Dermis blood vessel endothelial cell (primary cell): ENCODE measurements at regions not wholly inside any gene's neighbourhood (a gene's known extent, or its start where the extent isn't known, plus 50 kb on each side); places are given as distances from the start of the nearest gene placed in this dataset.

ENCODE experiments used
- DNase-seq: peaks from one replicate; pipeline ENCODE4 v3.0.0; 2010

GRCh38 chr1:175823406-175823805, 80.0 kb upstream of the TNR start:
- DNase-seq, result no peak

- DNase-seq, result no peak
Measured at GRCh38 chr1:175822580-175822979, 79.2 kb upstream of the TNR start.

GRCh38 chr1:175820456-175821025, 77.1 kb upstream of the TNR start:
- no peak for DNase-seq

- no peak for DNase-seq
Measured at GRCh38 chr1:175818929-175819328, 75.5 kb upstream of the TNR start.

DNA sequence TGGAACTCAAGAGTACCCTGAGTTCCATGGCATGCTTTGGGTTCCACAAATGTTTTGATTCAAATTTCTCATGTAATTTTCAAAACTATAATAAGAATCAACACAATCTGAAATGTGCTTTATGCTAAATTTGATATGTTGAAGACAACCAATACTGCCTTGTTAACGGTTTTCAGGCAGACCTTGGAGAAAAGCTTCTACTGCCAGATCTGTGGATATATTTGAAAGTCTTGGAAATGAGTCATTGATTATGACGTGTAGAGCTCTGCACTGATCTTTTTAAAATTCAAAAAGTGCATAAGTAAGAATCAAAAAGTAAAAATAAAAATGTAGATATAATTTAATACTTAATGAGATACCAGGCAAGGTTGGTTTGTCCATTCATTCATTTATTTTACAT, 74.0 kb upstream of the TNR start:
- DNase-seq, result no peak

DNA sequence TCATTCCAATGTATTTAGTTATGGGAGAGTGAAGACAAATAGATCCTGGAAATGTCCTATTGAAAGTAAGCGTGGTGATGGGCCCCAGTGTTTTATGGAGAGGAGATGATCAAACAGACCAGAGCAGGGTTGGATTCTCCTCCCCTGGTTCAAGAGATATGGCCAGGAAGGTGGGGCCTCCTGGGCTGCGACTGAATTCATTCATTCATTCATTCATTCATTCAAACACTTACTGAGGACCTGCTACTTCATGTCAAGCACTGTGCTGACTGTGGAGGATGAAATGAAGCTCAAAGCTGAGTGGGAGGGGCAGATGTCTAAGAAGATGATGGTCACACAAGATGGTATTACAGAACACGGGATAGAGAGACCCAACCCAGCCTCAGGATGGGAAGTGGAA, 71.5 kb upstream of the TNR start:
- no peak for DNase-seq

DNA sequence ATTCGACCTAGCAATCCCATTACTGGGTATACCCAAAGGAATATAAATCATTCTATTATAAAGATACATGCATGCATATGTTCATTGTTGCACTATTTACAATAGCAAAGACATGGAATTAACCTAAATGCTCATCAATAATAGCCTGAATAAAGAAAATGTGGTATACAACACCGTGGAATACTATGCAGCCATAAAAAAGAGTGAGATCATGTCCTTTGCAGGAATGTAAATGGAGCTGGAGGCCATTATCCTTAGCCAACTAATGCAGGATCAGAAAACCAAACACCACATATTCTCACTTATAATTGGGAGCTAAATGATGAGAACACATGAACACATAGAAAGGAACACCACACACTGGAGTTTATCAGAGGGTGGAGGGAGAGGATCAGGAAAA, 69.5 kb upstream of the TNR start:
- no peak for DNase-seq

DNA sequence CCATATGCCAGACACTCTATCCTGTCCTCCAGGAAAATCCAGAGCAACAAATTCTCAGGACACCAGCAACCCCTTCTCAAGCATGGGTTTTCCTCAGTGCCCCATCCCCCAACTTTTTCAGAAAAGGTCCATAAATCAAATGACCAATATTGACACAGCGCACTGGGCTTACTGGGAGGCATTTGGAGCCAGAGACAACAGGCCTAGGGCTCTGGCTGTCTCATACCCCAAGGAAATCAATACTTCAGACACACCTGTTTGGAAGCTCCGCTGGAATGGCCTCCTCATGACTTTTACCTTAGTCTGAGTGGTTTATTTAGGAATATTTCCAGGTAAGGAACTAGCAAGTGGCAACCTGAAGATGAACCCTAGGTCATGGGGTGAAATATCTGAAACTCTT, 66.9 kb upstream of the TNR start:
- DNase-seq, result no peak

DNA sequence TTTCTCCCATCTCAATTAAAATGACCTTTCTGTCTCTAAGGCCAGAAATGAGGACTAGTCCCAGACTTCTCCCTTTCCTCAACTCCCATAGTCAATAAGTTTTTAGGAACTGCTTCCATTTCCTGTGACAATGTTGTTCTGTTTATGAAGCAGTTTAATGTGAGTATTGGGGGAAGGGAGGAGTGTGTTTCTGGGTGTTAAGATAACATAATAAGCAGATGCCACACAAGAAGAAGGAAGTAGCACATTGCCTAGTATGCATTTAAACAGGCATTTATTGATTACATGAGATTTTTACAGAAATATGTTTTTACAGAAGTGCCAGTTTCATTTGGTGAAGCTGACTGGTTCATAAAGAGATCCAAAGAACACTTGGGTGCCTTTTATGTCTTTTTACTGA, 65.6 kb upstream of the TNR start:
- no peak for DNase-seq

DNA sequence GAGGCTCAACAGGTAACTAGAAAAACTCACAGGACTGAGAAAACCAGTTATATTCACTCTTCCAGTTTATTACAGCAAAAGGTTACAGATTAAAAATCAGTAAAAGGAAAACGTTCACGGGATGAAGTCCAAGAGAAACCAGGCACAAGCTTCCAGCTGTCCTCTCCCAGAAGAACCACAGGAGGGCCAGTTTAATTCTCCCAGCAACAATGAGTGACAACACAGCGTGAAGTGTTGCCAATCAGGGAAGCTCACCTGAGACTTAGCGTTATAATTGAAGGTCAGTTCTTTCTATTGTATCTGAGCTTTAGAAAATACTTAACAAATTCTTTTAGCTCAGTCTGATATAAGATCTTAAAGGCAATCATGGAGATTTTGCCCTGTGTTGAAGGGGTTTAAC, 65.2 kb upstream of the TNR start:
- no peak for DNase-seq

DNA sequence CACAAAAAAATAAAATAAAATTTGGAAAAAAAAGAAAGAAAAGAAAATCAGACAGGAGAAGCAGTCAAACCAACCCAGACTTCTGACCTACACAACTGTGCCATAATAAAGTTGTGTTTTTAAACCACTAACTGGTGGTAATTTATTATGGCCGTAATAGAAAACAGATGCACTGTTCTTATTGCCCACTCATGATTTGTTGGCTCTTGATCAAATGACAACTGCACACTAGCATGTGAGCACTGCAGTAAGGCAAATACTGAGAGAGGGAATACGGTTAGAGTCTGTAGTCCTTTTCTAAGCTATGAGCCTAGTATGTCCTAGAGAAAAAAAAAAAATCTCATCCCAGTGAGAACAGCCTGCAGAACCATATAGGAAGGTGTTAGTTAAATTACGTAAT, 61.2 kb upstream of the TNR start:
- DNase-seq, result no peak

DNA sequence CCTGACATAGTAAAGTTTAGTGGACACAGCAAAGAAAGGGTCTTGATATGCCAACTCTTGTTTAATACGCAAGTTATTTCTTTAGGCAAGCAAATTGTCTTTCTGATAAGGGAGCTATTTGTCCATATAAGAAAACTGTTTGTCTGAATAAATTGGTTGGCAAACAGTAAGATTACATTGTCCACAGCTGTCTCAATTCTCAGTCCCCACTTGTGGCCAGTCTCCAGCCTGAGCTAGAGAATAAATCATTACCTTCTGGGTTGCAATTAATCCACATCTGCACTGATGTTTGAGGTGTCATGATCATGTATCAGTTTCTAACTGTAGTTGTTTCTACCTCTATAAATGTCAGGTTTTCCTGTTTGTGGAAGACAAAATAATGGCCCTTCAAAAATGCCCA, 60.0 kb upstream of the TNR start:
- no peak for DNase-seq

DNA sequence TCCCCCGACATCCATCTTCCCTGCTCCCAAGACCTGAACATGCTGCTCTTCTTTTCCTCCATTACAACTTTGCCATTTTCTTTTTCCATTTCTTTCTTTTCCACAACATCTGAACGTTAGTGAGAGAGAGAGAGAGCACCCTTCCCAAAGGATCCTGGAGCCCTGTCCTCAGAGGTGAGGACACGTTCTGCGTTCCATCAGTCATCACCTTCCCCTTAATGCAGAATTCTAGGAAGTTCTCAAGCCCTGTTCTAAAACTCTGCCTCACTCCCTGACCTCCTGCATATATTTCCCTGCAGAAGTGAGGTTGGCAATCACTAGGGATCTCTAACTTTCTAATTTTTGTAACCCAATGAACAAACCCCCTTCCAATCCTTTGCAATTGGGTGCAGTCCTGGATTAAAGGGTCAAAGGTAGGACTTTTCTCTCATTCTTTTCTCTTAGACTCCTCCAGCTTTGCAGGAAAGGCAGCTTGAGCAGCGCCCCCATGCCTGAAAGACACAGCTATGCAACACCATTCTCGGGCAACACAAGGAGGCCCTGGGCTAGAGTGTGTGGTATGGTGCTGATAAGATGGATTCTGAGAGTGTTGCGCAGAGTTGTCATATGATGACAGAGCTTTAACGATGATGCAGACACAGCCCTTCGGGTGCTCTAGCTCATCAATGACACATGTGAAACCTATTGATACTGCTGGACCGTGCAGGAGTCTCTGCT, 59.2 kb upstream of the TNR start:
- DNase-seq, result no peak

DNA sequence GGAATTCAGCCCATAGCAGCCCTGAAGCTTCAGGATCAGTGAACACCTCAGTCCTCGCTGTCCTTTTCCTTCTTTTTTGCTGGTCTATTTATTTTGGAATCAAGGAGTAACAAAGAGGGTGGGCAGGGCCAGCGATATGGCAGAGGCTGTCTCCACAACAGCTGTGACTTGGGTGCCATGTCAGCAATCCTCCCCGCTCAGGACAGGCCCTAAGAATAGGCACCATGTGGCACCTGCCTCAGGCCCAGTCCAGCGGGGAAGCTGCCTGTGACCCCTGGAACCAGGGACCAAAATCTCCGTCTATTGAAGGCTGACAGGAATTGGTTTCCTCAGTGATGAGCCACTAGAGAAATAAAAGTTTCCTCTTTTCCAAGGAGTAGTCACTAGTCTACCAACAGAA, 58.6 kb upstream of the TNR start:
- DNase-seq, result no peak

- DNase-seq, result no peak
Measured at GRCh38 chr1:175797576-175797975, 54.2 kb upstream of the TNR start.

GRCh38 chr1:175794586-175794985, 51.2 kb upstream of the TNR start:
- DNase-seq, result no peak

DNA sequence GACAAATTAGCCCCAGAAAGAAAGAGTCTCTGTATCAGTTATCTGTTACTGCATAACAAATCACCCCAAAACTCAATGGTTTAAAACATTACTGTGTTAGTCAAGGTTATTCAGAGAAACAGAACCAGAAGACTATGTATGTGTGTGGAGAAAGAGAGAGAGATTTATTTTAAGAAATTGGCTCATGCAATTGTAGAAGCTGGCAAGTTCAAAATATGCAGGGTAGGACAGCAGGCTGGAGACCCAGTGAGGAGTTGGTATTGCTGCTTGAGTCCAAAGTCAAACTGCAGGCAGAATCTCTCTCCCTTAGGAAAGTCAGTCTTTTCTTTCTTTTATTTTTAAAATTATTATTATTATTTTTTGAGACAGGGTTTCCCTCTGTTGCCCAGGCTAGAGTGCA, 50.2 kb upstream of the TNR start:
- DNase-seq, result no peak
